NB4 (cell line): ENCODE measurements at regions not wholly inside any gene's neighbourhood (a gene's known extent, or its start where the extent isn't known, plus 50 kb on each side); places are given as distances from the start of the nearest gene placed in this dataset.

Experiments used
- DNase-seq: peaks from one replicate; pipeline ENCODE4 v3.0.0; 2010; ENCODE audit warnings: low read depth
- H3K4me3 ChIP-seq: one replicate; pipeline ENCODE4 v1.5.1; 2011; ENCODE audit warnings: mild to moderate bottlenecking, low read depth, low read length, moderate library complexity
- MYC ChIP-seq: IDR thresholded peaks from 2 replicates; pipeline ENCODE4 v1.6.1; 2011; ENCODE audit warnings: low read depth, low read length
- POLR2A ChIP-seq: IDR thresholded peaks from 2 replicates; pipeline ENCODE4 v1.6.1; 2011; ENCODE audit warnings: mild to moderate bottlenecking; ENCODE audit not compliant: insufficient read length; ENCODE audit errors: extremely low read depth
- TF ChIP-seq, protein P1 (sequence below): IDR thresholded peaks from one replicate; pipeline ENCODE4 v1.5.1; 2012; ENCODE audit warnings: low read depth, low read length
- TF ChIP-seq, protein P2 (sequence below): IDR thresholded peaks from 2 replicates; pipeline ENCODE4 v1.6.1; 2011; ENCODE audit warnings: low read depth, low read length

DNA sequence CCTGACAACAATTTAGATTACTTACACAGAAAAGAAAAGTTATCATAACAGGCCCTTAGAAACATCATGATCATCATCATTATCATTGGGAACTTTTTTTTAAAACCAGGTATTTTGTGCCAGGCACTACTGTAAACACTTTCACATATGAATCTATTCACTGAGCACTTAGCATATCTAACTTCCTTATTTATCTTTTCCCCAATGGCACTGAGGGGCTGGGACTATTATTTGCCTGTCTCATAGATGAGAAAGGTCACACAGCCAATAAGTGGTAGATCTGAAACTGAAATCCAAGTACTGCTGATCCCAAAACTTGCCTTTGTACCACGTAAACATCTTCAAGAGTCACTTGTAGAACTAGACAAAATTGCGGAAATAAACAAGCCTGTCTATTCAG is 184.2 kb upstream of the RBPJ start:
- no peak for DNase-seq
- TF ChIP-seq, protein P1, sequence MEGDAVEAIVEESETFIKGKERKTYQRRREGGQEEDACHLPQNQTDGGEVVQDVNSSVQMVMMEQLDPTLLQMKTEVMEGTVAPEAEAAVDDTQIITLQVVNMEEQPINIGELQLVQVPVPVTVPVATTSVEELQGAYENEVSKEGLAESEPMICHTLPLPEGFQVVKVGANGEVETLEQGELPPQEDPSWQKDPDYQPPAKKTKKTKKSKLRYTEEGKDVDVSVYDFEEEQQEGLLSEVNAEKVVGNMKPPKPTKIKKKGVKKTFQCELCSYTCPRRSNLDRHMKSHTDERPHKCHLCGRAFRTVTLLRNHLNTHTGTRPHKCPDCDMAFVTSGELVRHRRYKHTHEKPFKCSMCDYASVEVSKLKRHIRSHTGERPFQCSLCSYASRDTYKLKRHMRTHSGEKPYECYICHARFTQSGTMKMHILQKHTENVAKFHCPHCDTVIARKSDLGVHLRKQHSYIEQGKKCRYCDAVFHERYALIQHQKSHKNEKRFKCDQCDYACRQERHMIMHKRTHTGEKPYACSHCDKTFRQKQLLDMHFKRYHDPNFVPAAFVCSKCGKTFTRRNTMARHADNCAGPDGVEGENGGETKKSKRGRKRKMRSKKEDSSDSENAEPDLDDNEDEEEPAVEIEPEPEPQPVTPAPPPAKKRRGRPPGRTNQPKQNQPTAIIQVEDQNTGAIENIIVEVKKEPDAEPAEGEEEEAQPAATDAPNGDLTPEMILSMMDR, result no peak
- TF ChIP-seq, protein P2, sequence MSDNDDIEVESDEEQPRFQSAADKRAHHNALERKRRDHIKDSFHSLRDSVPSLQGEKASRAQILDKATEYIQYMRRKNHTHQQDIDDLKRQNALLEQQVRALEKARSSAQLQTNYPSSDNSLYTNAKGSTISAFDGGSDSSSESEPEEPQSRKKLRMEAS, result no peak
- TF ChIP-seq POLR2A (no peak), MYC (no peak)

DNA sequence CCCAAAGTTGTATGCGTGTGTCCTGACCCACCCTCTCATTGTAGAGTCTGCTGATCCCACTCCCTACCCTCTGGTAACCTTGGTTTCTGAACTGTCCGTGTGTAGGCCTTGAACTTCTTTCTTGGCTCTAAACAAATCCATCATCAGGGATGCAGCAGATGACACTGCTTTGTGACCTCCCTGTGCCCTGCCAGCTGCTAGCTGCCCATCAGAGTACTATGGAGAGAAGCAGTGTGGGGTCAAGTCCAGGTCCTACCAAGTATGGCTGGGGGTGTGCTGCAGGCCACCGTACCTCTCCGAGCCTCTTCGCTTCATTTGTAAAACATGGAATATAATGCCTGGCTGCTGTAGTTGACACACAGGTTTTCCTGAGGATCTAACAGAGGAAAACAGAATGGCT is 183.5 kb upstream of the RBPJ start:
- no peak for DNase-seq
- TF ChIP-seq MYC (no peak), POLR2A (no peak)
- TF ChIP-seq, protein P2, result no peak
- TF ChIP-seq, protein P1, result no peak
- H3K4me3 ChIP-seq, result no peak overlapping the region

More for the DNA sequence above, 184.2 kb upstream of the RBPJ start:
- no peak overlapping the region for H3K4me3 ChIP-seq

DNA sequence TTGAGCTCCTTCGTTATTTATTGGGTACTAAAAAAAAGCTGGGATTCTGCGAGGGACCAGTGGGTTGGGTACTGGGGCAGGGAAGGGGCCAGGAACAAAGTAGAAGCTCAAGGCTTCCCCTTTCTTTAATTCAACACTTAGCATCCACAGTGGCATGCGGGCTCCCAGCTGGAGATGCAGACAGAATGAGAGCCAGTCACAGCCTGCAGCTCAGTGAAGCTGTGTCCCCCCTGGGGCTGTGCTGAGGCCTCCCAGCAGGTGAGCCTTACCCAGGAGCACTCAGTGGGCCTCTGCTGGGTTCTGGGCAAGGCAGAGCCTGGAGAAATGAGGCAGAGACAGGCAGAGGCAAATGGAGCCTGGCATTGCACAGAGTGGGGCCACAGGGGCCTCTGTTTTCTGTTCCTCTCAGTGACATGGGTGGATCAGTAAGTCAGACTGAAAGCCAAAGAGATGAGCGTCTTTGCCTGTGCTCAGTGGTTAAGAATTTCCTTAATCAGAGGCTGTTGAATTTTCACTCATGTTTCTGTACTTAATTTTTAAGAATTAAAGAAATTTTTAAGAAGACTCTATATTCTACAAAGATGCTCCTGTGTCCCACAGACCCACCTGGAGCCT is 181.4 kb upstream of the RBPJ start:
- DNase-seq, result no peak

DNA sequence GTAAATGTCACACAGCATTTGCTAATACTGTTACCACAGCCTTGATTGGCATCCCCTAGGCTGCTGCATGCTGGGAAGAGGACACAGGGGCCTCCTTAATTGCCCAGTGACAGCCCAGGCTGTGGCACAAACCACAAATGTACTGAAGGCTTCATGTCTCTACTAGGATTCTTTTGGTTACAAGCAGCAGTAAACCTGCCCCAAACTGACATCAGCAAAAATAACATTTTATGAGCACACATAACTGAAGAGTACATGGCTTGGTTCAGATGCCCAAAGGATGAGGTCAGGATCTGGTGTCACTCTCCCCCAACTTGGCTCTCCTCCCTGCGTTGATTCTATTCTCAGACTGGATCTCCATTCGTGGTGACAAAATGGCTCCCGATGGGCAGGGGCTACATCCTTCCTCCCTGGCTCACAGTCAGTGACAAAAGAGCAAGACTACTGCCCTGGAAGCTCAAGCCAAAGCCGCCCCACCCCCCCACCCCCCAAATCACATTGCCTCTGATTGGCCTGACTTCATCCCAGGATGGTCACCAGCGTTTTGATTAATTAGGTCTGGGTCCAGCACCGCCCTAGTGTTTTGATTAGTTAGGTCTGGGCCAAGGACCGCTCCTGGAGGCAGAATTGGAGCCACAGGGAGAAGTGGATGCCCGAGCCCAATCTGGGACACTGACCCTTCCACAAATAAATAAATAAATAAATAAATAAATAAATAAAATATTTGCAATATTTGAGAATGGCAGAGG is 180.5 kb upstream of the RBPJ start:
- TF ChIP-seq, protein P1, result no peak
- TF ChIP-seq, protein P2, result no peak
- TF ChIP-seq POLR2A (no peak), MYC (no peak)
- DNase-seq, result peak; percentile 40
- H3K4me3 ChIP-seq, result no peak overlapping the region

More for the DNA sequence above, 181.4 kb upstream of the RBPJ start:
- no peak for TF ChIP-seq POLR2A
- TF ChIP-seq, protein P2, result no peak
- TF ChIP-seq, protein P1, result no peak
- no peak for TF ChIP-seq MYC
- H3K4me3 ChIP-seq, result no peak overlapping the region

DNA sequence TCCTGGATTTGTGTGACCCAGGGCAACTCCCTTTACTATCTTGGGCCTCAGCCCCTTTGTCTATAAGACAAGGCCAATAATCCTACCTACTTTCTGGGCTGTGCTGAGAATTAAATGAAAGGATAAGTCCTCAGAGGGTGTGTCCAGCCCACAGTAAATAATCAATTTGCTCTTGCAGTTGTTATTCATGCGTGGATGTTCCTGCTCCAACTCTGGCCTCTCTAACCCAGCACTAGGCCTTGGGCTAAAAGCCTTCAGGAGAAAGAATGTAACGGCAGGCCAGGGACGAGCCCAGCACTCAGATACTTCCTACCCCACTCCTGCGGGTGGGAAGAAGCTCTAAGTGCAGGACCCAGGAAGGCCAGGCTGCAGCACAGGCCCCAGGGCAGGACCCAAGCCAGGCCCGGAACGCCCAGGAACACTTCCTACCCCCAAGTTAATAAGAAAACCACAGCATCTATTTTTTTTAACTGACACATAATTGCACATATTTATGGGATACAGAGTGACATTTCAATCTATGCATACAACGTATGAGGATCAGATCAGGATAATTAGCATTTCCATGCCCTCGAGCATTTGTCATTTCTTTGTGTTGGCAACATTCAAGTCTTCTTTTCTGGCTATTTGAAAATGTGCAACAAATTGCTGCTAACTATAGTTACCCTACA is 179.6 kb upstream of the RBPJ start:
- H3K4me3 ChIP-seq, result no peak overlapping the region
- TF ChIP-seq MYC (no peak), POLR2A (no peak)
- TF ChIP-seq, protein P2, result no peak
- TF ChIP-seq, protein P1, result no peak
- DNase-seq, result no peak
